ENCODE measurements at regions not wholly inside any gene's neighbourhood (a gene's known extent, or its start where the extent isn't known, plus 50 kb on each side); places are given as distances from the start of the nearest gene placed in this dataset.
"Not testable (repeated sequence)": the region's sequence is repeated elsewhere in the genome, so short reads cannot be mapped to it uniquely, and the experiment has no call there.

- H3K27ac ChIP-seq; ATAC-seq; intact Hi-C loops (cut with DNase I); H3K27me3 ChIP-seq; FAIRE-seq; DNase-seq; H3K9me3 ChIP-seq; H3K36me3 ChIP-seq; H3K4me1 ChIP-seq; H3K4me3 ChIP-seq: not testable (repeated sequence)
- 59 to 63% methylated on average over 3 of the region's 3 CpGs for WGBS, 2 donors
Measured at GRCh38 chr1:83180621-83181020, 818.3 kb downstream of the TTLL7 start.

DNA sequence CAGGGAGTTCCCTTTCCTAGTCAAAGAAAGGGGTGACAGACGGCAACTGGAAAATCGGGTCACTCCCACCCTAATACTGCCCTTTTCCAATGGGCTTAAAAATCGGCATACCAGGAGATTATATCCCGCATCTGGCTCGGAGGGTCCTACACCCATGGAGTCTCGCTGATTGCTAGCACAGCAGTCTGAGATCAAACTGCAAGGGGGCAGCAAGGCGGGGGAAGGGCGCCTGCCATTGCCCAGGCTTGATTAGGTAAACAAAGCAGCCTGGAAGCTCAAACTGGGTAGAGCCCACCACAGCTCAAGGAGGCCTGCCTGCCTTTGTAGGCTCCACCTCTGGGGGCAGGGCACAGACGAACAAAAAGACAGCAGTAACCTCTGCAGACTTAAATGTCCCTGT is 831.3 kb downstream of the TTLL7 start:
- ATAC-seq; FAIRE-seq; H3K27me3 ChIP-seq; H3K27ac ChIP-seq; intact Hi-C loops (cut with DNase I); H3K9me3 ChIP-seq; H3K4me3 ChIP-seq; H3K4me1 ChIP-seq; H3K36me3 ChIP-seq: not testable (repeated sequence)
- 76 to 89% methylated on average over 8 of the region's 9 CpGs for WGBS, 2 donors
- DNase-seq, result peak in 1 of 6 donors; percentile 7

DNA sequence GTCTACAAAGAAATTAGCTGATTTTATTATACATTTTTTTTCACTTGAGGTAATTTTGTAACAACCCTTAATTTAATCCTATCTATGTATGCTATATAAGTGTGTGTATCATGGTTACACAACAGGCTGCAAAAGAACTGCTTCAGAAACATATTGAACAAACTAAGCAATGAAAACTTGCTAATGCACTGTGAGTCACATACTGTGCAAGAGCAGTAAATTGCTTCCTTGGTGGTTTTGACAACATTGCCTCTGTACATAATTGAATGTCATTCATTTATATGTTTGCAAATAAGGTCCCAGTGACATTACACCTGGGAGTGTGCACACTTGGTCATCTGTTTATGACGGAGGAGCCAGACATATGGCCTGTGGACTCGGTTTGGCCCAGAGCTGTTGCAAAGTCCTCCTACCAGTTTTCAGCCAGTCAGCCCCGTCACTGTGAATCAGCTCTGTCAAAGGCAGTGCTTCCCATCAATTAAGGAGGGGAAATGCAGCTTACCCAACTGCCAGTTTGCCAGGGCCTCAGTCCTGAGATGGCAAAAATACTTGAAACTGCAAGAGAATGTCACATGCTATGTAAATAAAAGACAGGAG is 835.0 kb downstream of the TTLL7 start:
- WGBS, 2 donors, result 76 to 81% methylated on average over 3 of the region's 3 CpGs
- DNase-seq, result not testable (repeated sequence)

DNA sequence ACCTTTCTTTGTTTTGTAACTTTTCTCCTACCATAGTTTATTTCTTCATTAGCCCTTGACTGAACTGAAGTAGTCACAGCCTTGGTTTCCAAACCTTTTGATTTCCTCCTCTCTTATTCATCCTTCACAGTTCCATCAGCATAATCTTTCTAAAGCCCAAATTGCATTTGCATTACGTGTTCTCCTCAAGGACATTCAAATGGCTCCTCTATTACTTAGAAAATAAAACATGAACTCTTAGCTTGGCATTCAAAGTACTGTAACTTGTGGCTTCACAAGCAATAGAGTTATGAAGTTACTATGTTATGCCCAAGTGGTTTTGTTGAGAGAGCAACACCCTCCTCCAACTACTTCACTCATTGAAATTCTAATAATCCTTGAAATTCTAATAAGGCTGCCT is 840.0 kb downstream of the TTLL7 start:
- WGBS, 2 donors, result no CpG with 5 or more reads among the region's 1 CpG
- ATAC-seq; intact Hi-C loops (cut with DNase I): not testable (repeated sequence)

More for the DNA sequence above, 835.0 kb downstream of the TTLL7 start:
- H3K36me3 ChIP-seq; H3K4me1 ChIP-seq; H3K27me3 ChIP-seq; intact Hi-C loops (cut with DNase I); H3K27ac ChIP-seq; H3K4me3 ChIP-seq; H3K9me3 ChIP-seq: not testable (repeated sequence)
- peak in 1 of 4 donors; percentile 22 for ATAC-seq
- peak; percentile 54 for FAIRE-seq

DNA sequence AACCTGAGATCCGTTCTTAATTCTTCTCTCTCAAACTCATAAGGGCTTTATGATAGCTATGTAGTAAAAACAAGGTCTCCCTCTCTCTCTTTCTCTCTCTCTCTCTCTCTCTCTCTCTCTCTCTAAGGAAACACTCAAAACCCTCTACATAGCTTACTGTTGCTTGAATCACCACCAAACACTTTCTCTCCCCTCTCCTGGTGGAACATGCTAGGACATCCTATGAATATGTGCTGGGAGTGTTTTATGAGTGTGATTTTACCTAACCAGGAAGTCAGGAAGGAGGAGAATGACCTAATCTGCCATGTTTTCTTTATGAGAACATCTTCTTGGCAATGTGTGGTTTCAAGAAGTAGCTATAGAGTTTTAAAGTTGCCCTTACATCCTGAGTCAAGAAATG is 844.6 kb downstream of the TTLL7 start:
- FAIRE-seq; H3K36me3 ChIP-seq; intact Hi-C loops (cut with DNase I); H3K4me1 ChIP-seq; ATAC-seq; H3K27me3 ChIP-seq; DNase-seq; H3K27ac ChIP-seq; H3K9me3 ChIP-seq; H3K4me3 ChIP-seq: not testable (repeated sequence)
- 74 to 87% methylated on average over 1 of the region's 1 CpG for WGBS, 2 donors

More for the DNA sequence above, 840.0 kb downstream of the TTLL7 start:
- not testable (repeated sequence) for DNase-seq, H3K9me3 ChIP-seq, H3K4me3 ChIP-seq, H3K4me1 ChIP-seq, H3K27me3 ChIP-seq, H3K36me3 ChIP-seq, FAIRE-seq, H3K27ac ChIP-seq

DNA sequence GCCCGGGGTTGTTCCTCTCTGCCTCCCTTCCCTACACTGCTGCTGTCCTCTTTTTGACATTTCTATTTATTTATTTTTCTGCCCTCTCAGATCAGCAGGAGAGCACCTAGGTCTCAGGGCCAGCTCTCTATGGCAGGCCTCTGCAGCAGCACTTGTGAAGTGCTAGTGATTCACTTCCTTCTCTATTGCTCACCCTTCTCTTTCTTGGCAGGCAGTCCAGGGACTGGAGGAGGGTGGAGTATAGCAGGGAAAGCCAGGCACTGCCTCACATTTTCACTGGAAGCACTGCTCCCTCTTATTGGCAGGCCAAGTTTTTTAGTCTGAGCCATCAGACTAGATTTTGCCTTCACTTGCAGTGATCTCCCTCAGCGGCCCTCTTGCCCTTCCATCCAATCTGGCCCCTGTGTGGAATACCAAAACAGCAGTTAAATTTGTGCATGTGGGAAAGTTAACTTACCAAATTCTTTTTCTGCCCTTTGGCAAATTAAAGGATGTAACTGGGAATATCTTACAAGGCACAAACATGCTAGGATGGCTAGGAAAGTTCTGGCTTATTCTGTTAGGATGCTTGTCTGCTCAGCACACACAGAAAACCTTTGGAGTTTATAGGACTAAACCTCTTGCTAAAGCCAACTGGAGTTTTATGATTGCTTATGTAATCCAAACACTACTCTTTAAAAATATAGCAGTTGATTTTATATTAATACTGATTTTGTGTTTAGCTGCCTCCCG is 847.6 kb downstream of the TTLL7 start:
- intact Hi-C loops (cut with DNase I); H3K4me1 ChIP-seq; H3K4me3 ChIP-seq; H3K9me3 ChIP-seq; H3K27me3 ChIP-seq; H3K27ac ChIP-seq; H3K36me3 ChIP-seq: not testable (repeated sequence)
- FAIRE-seq, result peak; percentile 97
- 92 to 100% methylated on average over 2 of the region's 3 CpGs for WGBS, 2 donors
- DNase-seq, result peak in 1 of 6 donors; percentile 16
- ATAC-seq, result peak; percentile 61 to 97 (median 96)

GRCh38 chr1:83150479-83150878 is 848.5 kb downstream of the TTLL7 start:
- H3K27ac ChIP-seq; H3K4me3 ChIP-seq; H3K4me1 ChIP-seq; H3K9me3 ChIP-seq; H3K36me3 ChIP-seq; intact Hi-C loops (cut with DNase I); H3K27me3 ChIP-seq; DNase-seq; FAIRE-seq: not testable (repeated sequence)
- ATAC-seq, result peak in 1 of 4 donors; percentile 30
- 73 to 76% methylated on average over 6 of the region's 6 CpGs for WGBS, 2 donors

GRCh38 chr1:83145820-83146219 is 853.1 kb downstream of the TTLL7 start:
- FAIRE-seq; intact Hi-C loops (cut with DNase I): not testable (repeated sequence)

GRCh38 chr1:83142802-83143201 is 856.1 kb downstream of the TTLL7 start:
- WGBS, 2 donors, result 79 to 83% methylated on average over 1 of the region's 1 CpG
- H3K9me3 ChIP-seq; H3K4me3 ChIP-seq; H3K27me3 ChIP-seq; H3K36me3 ChIP-seq; H3K4me1 ChIP-seq; DNase-seq; FAIRE-seq; intact Hi-C loops (cut with DNase I); ATAC-seq; H3K27ac ChIP-seq: not testable (repeated sequence)

More at GRCh38 chr1:83145820-83146219, 853.1 kb downstream of the TTLL7 start:
- H3K36me3 ChIP-seq, H3K9me3 ChIP-seq, H3K27me3 ChIP-seq, ATAC-seq, H3K4me1 ChIP-seq, H3K4me3 ChIP-seq, H3K27ac ChIP-seq, DNase-seq: not testable (repeated sequence)
- 74 to 80% methylated on average over 1 of the region's 2 CpGs for WGBS, 2 donors

GRCh38 chr1:83135524-83136157 is 863.3 kb downstream of the TTLL7 start:
- H3K4me1 ChIP-seq; DNase-seq; intact Hi-C loops (cut with DNase I); H3K9me3 ChIP-seq; ATAC-seq; H3K36me3 ChIP-seq; H3K27me3 ChIP-seq; H3K4me3 ChIP-seq; H3K27ac ChIP-seq: not testable (repeated sequence)
- peak; percentile 56 for FAIRE-seq
- 88 to 90% methylated on average over 1 of the region's 1 CpG for WGBS, 2 donors

DNA sequence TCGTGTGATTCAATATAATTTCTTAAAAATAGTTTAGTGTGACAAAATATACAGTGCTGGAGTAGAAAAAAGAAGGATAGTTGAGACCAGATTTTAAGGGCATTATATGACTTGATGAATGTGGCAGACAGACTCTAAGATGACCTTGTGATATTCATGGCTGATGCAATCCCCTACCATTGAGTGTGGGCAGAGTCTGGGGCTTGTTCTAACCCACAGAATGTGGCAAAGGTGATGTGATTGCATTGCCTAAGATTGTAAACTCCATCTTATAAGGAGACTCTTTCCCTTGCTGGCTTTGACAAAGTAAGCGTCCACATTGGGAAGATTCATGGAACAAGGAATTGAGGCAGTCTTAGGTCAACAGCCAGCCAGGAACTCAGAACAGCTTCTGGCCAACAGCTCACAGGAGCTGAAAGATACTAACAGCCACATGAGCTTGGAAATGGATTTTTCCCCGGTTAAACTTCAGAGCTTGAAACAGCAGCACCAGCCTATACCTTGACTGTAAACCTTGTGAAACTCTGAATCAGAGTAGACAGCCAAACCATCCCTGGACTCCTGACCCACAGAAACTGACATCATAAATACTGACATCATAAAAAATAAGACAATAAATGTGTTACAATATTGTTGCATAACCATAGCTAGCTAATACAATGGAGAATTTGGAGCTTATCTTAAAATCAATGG is 864.5 kb downstream of the TTLL7 start:
- 92 to 100% methylated on average over 1 of the region's 3 CpGs for WGBS, 2 donors
- H3K9me3 ChIP-seq; DNase-seq; ATAC-seq; H3K27ac ChIP-seq; intact Hi-C loops (cut with DNase I); FAIRE-seq; H3K27me3 ChIP-seq; H3K36me3 ChIP-seq; H3K4me1 ChIP-seq; H3K4me3 ChIP-seq: not testable (repeated sequence)

Data from pancreas (tissue), 10 donors.